Right lobe of liver (tissue), 6 donors: ENCODE measurements at regions not wholly inside any gene's neighbourhood (a gene's known extent, or its start where the extent isn't known, plus 50 kb on each side); places are given as distances from the start of the nearest gene placed in this dataset.

Experiments used
- ATAC-seq, 4 donors: fragments of 200-7000 bp; cut with Tn5 transposase; one replicate each; pipeline ENCODE4 v1.9.1; 2020; ENCODE audit warnings: mild to moderate bottlenecking in 4 of 4, moderate library complexity in 4 of 4
- DNase-seq, 3 donors: peaks; one replicate each; pipeline ENCODE4 v3.0.0-alpha.2; 2020
- H3K27ac ChIP-seq, 3 donors: fragments of 200-600 bp; one replicate each; pipeline ENCODE4 v1.8.0; 2022
- H3K27me3 ChIP-seq, 2 donors: fragments of 200-600 bp; one replicate each; pipeline ENCODE4 v1.8.0; 2022
- H3K36me3 ChIP-seq, 4 donors: fragments of 200-600 bp; sonication (generic) in 1 of 4; one replicate each; pipeline versions ENCODE4 v1.5.1 to v1.8.0; 2017 to 2022; ENCODE audit warnings: control low read depth in 1 of 4
- H3K4me1 ChIP-seq, 4 donors: fragments of 200-600 bp; sonication (generic) in 1 of 4; one replicate each; pipeline versions ENCODE4 v1.5.1 to v1.8.0; 2017 to 2022; ENCODE audit warnings: control low read depth in 1 of 4
- H3K4me3 ChIP-seq, 3 donors: fragments of 200-600 bp; one replicate each; pipeline ENCODE4 v1.8.0; 2022
- H3K9me3 ChIP-seq, 4 donors: fragments of 200-600 bp; sonication (generic) in 1 of 4; one replicate each; pipeline versions ENCODE4 v1.5.1 to v1.8.0; 2017 to 2022; ENCODE audit warnings: control low read depth in 1 of 4
- CTCF ChIP-seq, 4 donors: fragments of 200-600 bp in 3 of 4; fragments of 450-650 bp in 1 of 4; IDR thresholded peaks; one replicate each; pipeline versions ENCODE4 v1.5.1 to v1.8.0; 2016 to 2022; ENCODE audit warnings: antibody characterized with exemption in 4 of 4, mild to moderate bottlenecking in 2 of 4
- POLR2A ChIP-seq: fragments of 450-650 bp; IDR thresholded peaks from one replicate; pipeline ENCODE4 v1.6.1; 2017; ENCODE audit warnings: antibody characterized with exemption, mild to moderate bottlenecking
- WGBS: methylation state at CpG from one replicate; pipeline ENCODE4 v1.1.6; 2018; ENCODE audit warnings: low coverage, low lambda C conversion rate; ENCODE audit not compliant: insufficient coverage; ENCODE audit errors: missing lambda C conversion rate; 5-methylcytosine and 5-hydroxymethylcytosine counted together
- intact Hi-C, 2 donors: fragments of 100-400 bp; cut with DNase I; formaldehyde crosslinking; loops; one replicate each; pipeline versions ENCODE4 v1.11.2 to v1.14.1; 2022
- donor health status: DM: no; HTN: yes; CAD: no.
- donor health status: DM: no; HTN: no; CAD: no.
- donor health status: DM: no; HTN: no; CAD: no.
- donor health status: DM: no; HTN: yes; CAD: no.
- donor health status: DM: no; HTN: yes; CAD: no.

GRCh38 chr18:10248738-10249137 is 205.7 kb upstream of the APCDD1 start:
- DNase-seq = no peak
- H3K27me3 ChIP-seq = no peaks in the 10 kb centered on the region
- H3K36me3 ChIP-seq = no peaks in the 10 kb centered on the region
- TF ChIP-seq CTCF (IDR thresholded peaks at IDR 0.05) (no peak), POLR2A (no peak)
- H3K4me3 ChIP-seq = no peak overlapping the region
- WGBS = 77% methylated on average over 5 of the region's 5 CpGs
- ATAC-seq = no peak
- H3K27ac ChIP-seq = no peak overlapping the region
- intact Hi-C loops = no loop called here
- H3K9me3 ChIP-seq = no peaks in the 10 kb centered on the region
- no peaks in the 10 kb centered on the region for H3K4me1 ChIP-seq

- Histone ChIP-seq H3K27me3 (no peaks in the 10 kb centered on the region), H3K36me3 (no peaks in the 10 kb centered on the region), H3K9me3 (no peaks in the 10 kb centered on the region), H3K27ac (no peak overlapping the region), H3K4me1 (no peaks in the 10 kb centered on the region), H3K4me3 (no peak overlapping the region)
- DNase-seq (no peak), ATAC-seq (no peak)
- WGBS = 50% methylated on average over 3 of the region's 3 CpGs
- no peak for TF ChIP-seq POLR2A
- no peak for TF ChIP-seq CTCF (IDR thresholded peaks at IDR 0.05)
- intact Hi-C loops = no loop called here
These were observed 205.2 kb upstream of the APCDD1 start for GRCh38 chr18:10249270-10249669.

- no peak overlapping the region for H3K27ac ChIP-seq
- TF ChIP-seq POLR2A (no peak), CTCF (IDR thresholded peaks at IDR 0.05) (no peak)
- no peaks in the 10 kb centered on the region for H3K27me3 ChIP-seq
- intact Hi-C loops = no loop called here
- ATAC-seq (no peak), DNase-seq (no peak)
- H3K36me3 ChIP-seq = no peaks in the 10 kb centered on the region
- no peak overlapping the region for H3K4me3 ChIP-seq
- H3K9me3 ChIP-seq = no peaks in the 10 kb centered on the region
- WGBS = 88% methylated on average over 1 of the region's 1 CpG
- no peaks in the 10 kb centered on the region for H3K4me1 ChIP-seq
These were observed 204.6 kb upstream of the APCDD1 start for GRCh38 chr18:10249801-10250200.

- Histone ChIP-seq H3K4me3 (no peak overlapping the region), H3K27me3 (no peaks in the 10 kb centered on the region), H3K9me3 (no peaks in the 10 kb centered on the region), H3K36me3 (no peaks in the 10 kb centered on the region), H3K27ac (no peak overlapping the region), H3K4me1 (no peaks in the 10 kb centered on the region)
- intact Hi-C loops = no loop called here
- no peak for TF ChIP-seq POLR2A
- no peak for TF ChIP-seq CTCF (IDR thresholded peaks at IDR 0.05)
- DNase-seq (no peak), ATAC-seq (no peak)
- WGBS = 64% methylated on average over 4 of the region's 4 CpGs
These were observed 201.9 kb upstream of the APCDD1 start for GRCh38 chr18:10252494-10252893.
